ENCODE measurements at regions not wholly inside any gene's neighbourhood (a gene's known extent, or its start where the extent isn't known, plus 50 kb on each side); places are given as distances from the start of the nearest gene placed in this dataset.
A peak's percentile ranks its signal among the peaks of the same experiment; 100 is the strongest.

DNA sequence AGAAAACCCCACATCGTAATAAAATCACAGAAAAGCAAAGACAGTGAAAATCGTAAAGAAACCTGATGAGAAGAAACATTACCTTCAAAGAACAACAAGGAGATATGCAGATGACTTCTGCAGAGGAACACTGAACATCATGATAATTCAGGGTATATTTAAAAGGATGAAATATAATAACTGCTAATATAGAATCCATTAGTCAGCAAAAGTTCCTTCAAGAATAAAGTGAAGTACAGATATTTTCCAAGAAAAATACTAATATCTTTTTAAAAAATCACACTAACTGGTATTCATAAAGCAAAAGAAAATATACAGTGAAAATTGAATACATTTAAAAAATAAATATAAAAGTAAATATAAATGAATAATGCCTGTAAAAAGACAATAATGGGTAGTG, 176.3 kb upstream of the VEGFC start:
- DNase-seq (ENCODE audit: low read depth in 2 of 3, low spot score in 2 of 3) = no peak

DNA sequence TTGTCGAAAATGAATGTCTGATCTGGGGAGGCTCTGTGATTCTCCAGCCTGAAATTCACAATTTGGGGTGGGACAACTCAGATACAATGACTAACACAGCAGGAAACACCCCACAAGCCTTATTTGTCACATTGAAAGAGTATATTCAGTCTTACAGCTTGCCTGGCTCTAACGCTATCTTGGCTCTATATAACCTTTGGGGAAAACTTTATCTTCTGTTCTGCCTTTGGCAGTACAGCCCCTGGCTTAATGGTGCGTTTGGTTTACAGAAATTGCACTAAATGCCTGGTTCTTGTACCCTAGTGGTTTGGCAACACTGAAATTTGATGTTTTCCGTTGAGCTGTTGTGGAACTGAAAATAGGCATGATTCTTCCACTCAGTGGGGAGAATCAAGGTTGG, 178.1 kb upstream of the VEGFC start:
- DNase-seq (ENCODE audit: low read depth in 2 of 3, low spot score in 2 of 3) = no peak

DNA sequence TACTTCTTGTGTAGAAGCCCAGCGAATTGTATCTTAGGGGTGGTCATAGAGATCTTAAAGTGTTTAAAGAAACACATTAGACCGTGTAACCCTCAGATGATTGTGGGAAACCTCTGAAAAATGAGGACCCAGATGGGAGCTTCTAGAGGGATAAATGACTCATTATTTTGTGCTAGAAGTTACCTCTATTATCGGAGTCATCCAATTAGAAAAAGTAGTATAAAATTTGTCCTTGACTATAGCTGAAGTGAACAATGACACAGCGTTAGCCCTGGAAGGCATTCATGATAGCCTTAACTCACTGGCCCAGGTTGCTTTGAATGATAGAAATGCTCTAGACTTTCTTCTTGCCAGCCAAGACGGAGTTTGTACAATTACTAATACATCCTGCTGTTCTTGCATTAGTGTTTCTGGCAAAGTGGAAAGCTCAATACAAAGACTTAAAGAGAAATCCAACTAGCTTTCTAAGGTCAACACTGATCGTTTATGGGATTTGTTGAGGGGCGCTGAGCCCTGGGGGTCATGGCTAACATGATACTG, 178.9 kb upstream of the VEGFC start:
- DNase-seq (ENCODE audit: low read depth in 2 of 3, low spot score in 2 of 3) = no peak

DNA sequence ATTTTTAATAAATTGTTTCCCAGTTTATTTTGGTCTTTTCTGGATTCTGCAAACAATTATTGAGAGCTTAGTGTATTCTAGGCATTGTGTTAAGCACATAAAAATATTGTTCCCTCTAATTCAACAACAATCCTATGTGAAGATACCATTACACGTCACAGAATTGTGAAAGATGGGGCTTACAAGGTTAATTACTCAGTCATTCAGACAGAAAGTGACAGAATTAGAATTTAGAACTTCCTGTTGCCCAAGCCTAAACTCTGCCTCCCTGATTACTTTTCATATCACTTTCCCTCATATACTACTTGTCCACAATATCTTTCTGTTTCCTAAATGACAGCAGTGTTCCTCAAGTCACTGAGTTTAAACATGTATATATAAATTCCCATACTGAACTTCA, 186.7 kb upstream of the VEGFC start:
- no peak for DNase-seq (ENCODE audit: low read depth in 2 of 3, low spot score in 2 of 3)

DNA sequence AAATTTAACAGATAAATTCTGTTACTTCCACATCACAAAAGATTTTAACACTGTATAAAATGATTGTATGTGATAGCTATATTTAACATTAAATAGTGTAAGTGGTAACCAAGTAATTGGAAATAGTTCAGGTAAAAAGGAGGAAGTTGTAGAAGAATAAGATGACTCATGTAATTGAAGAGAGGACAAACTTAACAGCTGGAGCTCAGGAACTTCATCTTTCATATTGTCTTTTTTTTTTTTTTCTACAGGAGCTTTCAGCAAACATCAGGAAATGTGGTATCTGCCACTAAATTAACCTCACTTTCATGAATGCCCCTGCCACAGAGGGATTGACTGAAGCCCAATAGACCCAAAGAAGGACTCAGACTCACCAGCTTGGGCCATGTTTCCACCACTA, 188.4 kb upstream of the VEGFC start:
- peak in 1 of 3 donors; percentile 37 for DNase-seq (ENCODE audit: low read depth in 2 of 3, low spot score in 2 of 3)

DNA sequence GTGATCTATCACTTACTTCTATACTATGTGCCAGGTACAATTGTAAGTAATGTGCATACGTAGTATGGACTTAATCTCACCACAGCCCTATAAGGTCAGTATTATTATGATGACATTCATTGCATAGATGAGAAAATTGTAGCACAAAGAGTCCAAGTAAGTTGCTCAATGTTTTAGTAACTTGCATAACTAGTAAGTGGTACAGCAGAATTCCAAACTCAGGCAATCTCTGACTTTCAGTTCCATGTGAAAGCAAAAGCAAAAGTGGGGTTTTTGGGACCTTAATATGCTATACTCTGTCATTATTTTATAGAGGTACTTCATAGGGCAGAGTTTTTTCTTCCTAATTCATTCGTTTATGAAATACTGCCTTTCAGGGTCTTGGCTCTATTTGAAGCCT, 188.8 kb upstream of the VEGFC start:
- DNase-seq (ENCODE audit: low read depth in 2 of 3, low spot score in 2 of 3) = no peak

DNA sequence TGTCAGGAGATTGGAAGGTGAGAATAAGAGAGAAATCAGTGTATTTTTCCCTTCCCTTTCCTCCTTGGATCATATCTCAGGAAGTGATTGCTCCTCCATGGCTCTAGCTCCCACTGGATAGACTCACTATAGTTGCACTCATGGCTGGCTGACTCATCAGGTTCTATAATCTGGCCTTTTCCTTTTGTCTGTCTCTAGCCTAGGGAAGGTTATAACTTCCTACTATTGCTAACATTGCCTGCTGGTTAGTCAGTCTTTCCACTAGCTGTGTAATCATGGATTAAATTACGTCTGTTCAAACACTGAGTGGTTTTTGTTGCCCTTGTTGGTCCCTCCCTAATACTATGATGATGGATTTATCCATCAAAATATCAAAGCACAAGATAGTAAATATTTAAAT, 195.5 kb upstream of the VEGFC start:
- DNase-seq (ENCODE audit: low read depth in 2 of 3, low spot score in 2 of 3) = no peak

DNA sequence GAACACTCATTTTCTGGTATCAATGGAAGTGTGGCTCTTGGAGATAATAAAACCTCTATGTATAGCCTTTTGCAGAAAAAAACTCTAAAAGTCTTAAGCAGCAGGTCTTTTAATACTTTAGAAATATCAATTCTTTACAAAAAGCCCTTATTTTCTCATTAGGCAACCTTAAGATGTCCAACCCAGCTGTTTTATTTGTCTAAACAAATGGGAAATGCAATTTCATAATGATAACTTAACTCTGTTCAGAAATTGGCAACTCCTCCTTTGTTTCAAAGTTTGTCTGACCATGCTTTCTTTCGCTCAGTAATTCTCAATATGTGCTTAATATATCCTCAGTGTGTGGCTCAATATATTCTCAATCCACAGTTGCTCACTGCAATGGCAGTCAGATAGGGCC, 196.5 kb upstream of the VEGFC start:
- DNase-seq (ENCODE audit: low read depth in 2 of 3, low spot score in 2 of 3) = no peak

DNA sequence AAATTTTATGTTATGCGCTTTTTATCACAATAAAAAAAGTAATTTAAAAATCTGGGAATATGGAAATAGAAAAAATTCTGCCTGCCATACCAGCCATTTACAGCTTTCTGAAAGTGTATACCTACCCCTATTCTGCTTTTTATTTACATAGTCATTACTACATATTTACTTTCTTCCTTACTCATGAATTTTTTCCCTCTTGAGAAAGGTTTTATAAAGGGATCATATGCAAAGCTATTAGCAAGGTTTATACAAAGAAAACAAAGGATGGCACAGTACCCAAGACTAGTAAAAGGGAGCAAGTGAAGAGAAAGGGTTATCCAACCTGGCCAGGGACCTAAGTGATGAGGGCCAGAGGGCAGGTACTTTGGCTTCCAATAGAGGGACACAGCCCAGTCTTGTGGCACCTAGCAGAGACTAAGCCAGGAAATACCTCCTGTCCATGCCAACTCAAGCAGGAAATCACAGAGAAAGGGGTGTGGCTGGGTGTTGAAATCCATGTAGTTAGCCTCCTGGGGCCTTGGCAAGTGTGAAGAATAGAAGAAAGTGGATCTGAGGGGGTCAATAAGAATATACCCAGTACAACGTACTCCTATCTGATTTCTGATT, 207.3 kb upstream of the VEGFC start:
- no peak for DNase-seq (ENCODE audit: low read depth in 2 of 3, low spot score in 2 of 3)

DNA sequence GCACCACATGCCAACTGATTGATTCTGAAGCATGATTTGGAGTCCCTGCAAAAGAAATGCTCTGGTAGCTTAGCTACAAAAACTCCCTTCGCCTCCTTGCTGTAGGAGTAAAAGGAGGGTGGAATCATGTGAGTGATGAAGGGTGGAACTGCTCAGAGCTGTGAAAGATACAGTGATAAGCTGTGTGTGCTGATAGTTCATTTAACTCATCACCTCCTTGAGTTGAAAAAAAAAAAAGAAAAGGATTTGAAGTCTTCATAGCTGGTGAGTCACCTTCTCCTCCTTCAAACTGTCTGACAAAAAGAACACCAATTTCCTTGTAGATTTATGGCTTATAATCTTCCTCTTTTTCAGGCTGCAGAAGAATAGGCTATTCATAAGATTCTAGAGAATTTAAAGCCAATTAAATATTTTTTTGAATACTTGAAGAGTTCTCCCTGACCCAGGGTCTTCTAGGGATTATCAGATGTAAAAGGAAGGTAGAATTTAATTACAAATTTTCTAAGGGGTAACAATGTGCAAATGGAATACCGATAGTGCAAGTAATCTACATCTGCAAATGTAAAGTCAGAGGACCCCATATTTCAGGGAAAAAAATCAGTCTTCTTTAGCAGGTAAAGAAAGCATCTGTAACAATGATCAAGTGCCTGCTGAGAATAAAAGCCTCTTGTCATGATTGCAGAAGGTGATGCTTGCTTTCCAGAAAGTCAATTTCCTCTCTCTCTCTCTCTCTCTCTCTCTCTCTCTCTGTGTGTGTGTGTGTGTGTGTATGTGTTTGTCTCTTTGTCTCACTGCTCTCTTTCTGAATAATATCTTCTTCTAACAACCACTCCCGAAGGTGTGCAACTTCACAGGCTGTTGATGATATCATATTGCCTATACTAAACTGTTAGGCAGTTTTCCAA, 208.8 kb upstream of the VEGFC start:
- peak in 2 of 3 donors; percentile 16 to 71 for DNase-seq (ENCODE audit: low read depth in 2 of 3, low spot score in 2 of 3)

DNA sequence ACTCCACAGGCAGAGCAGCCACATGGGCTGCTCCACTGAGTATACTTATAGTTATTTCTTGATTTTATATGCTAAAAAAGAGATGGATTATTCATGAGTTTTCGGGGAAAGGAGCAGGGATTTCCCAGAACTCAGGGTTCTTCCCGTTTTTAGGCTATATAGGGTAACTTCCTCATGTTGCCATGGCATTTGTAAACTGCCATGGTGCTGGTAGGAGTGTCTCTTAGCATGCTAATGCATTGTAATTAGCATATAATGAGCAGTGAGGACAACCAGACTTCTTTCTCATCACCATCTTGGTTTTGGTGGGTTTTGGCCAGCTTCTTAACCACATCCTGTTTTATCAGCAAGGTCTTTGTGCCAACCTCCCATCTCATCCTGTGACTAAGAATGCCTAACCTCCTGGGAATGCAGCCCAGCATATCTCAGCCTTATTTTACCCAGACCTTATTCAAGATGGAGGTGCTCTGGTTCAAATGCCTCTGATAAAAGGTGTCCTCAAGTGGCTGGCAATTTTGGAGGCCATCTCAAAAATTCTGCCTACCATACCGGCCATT, 213.0 kb upstream of the VEGFC start:
- no peak for DNase-seq (ENCODE audit: low read depth in 2 of 3, low spot score in 2 of 3)

DNA sequence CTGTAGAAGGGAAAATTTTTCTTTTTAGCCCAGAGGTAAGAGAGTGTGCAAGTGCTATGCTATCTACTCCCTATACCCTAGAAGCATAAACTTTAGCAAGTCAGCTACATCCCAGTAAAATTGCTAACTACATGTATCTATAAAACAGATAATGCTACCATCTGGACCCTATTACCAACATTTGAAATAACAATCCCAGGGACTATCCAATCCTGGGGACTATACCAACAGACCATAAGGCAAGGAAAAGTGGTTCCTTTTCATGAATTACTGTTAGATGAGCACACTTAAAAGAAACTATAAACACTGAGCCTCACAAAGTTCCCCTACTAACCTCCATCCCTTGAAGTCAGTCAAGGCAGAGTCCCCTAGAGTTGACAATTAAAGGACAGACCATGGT, 213.6 kb upstream of the VEGFC start:
- DNase-seq (ENCODE audit: low read depth in 2 of 3, low spot score in 2 of 3) = no peak

DNA sequence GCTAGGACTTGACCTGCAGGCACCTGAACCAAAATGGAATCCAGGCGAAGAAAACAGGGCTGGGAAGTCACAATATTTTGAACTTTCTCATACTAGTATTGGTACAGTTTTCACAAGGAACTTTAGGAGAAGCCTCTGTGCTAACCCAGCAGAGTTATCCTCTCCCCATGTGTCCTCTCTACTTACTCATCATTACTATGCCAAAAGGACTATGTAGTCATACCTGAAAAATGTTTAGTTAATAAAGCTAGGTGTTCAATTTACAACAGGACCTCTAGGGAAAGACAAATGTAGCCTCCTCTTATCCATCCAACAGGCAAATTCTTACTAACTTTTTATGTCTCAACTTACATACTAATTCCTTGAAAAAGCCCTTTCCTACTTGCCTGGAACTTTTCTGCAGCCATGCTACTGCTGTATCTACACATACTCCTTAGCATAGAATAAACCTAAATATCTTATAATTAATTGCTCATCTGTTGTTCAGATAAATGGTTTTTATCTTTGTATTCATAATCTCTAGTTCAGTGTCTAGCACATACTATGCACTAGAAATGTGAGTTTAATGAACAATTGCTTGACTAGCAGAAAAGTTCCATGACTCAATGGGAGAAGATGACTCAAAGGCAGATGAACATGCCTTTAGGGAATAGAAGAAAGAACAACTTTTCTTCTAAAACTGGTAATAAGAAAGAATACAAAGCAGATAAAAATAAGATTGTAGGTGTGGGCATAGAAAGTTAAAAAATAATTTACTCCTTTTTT, 215.5 kb upstream of the VEGFC start:
- DNase-seq (ENCODE audit: low read depth in 2 of 3, low spot score in 2 of 3) = no peak

DNA sequence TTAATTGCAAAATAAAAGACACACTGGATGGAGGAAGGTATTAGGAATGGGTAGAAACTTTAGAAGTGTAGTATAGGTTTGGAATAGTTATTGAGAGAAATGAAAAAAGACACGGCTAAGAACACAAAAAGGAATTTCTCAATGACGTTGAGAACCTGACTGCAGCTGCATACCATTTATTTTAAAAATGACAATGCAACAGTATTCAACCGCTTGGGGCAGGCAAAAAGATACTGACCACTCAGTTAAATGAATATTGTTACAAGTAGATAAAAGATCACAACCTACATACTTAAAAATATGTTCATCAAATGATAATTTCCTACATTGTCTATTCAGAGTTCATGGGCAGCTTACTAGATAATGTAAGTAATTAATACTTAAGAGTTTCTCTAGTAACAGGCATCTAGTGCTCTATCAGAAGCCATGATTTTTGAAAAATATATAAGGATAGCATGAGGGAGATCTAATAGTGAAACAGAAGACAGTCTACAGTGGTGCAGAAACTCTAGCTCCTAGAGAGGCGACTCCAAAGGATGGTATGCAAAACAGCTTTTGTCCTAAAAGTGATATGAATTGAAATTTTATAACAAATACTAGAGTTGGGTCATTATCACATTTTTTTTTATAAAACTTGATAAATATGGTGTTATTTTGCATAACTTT, 216.2 kb upstream of the VEGFC start:
- DNase-seq (ENCODE audit: low read depth in 2 of 3, low spot score in 2 of 3) = no peak

DNA sequence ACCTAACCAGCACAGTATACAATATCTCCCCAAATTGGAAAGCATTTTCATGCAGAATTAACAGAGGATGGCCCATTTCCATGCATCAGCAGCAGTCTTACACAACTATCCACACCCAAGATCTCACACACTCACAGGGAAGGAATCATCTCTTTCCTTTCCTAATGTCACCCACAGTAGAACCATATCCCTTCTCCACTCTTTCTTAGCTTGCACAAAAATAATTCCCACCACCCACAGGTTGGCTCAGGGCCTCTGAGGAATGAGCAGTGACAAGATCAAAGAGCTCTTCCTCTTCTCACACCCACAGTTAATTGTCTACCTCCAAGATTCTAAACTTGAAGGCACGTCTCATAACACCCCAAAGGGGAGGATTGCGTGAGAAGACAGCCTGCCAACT, 217.7 kb upstream of the VEGFC start:
- no peak for DNase-seq (ENCODE audit: low read depth in 2 of 3, low spot score in 2 of 3)

DNA sequence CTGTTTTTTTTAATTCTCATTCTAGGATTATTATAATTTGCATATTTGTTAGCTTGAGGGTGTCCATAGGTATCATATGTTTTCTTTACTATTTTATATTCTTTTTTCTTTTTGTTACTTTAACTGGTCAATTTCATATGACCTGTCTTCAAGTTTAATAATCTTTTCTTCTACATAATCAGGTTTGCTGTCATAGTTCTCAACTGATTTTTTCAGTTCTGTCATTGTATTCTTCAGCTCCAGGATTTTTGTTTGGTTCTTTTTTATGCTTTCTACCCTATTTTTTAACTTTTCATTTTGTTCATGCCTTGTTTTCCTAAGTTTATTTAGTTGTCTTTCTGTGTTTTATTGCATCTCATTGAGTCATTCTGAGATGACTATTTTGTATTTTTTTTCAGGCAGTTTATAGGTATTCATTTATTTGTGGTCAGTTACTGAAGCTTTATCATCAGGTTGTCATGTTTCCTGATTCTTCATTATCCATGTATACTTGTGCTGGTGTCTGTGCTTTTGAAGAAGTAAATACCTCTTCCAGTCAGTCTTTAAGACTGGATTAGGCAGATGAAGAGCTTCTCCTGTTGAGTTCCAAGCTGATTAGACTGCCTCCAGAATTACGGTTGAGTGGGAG, 220.3 kb upstream of the VEGFC start:
- DNase-seq (ENCODE audit: low read depth in 2 of 3, low spot score in 2 of 3) = no peak

DNA sequence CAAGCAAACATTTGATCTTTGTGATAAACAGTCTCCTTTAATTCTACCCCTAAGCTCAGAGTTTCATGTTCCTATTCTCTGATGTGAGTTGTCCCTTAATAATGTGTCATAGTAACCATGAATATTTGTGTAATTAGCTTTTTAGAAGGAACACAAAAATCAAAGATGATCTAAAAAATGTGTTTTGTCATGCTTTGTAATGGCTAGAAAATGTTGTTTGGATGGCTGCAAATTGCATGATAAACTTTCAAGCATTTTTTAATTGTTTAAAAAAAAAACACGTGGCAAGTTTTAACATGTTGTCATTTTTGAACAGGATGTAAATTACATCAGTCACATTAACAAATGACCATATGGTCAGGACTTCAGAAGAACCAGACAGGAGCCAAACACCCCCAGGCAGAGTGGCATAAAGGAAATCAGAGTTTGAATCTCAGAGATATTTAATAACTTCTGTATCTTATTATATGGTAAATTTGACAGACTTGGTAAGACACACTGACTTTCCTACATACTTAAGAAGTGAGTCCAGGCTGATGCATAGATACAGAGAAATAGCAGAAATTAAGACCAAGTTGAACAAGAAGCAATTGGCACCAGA, 223.9 kb upstream of the VEGFC start:
- DNase-seq (ENCODE audit: low read depth in 2 of 3, low spot score in 2 of 3) = no peak

DNA sequence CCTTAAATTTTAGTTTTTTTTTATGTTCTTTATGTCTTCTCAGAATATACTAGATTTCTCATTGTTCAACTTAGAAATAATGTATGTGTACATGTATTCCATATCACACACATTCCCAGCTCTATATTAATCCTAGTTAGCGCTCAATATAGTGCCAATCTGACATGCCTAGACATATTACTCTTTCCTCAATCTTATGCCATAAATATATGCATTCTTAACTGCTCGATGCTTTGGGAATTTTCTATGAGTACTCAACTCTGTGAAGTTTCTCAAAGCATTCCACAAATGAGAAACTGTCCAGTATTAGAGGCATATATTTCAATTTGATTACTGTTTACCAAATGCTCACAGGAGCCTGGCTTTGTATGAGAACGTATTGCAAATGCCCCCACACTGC, 231.2 kb upstream of the VEGFC start:
- no peak for DNase-seq (ENCODE audit: low read depth in 2 of 3, low spot score in 2 of 3)

DNA sequence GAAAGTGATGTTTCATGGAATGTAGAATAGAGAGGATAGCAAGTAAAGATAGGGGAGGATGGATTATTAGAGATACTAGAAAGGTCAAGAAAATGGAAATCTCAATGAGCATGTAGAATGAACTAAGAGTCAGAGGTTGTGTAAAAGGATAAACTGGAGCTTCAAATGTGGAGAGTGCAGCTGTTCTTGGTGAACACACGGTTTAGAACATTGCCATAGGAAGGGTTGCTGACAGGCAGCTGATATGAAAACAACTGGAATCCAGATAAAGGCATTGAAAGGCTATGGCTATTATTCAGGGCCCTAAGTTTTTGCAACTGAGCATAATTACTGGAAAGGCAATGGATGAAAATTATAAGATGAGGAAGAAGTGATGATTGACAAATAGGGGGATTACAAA, 239.6 kb upstream of the VEGFC start:
- no peak for DNase-seq (ENCODE audit: low read depth in 2 of 3, low spot score in 2 of 3)

DNA sequence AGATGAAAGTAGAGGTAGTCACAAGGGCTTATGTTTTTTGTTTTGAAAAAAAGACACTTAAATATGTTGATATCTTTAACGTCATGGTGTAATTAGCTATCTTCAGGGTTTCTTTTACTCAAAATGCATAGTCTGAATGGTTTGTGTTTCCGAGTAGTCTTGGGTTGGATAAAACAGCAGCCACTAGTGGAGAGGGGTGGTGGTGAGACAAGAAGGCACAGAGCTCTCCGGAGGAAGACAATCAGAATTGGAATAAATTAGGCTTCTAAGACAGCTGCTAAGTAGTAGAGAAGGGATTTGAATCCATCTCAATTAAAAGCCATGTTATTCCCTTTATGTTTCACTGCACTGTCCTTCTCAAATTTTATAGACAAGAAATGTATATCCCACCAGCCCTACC, 240.4 kb upstream of the VEGFC start:
- DNase-seq (ENCODE audit: low read depth in 2 of 3, low spot score in 2 of 3) = no peak

Measured in hematopoietic multipotent progenitor cell (in vitro differentiated cells).